WTC11 (cell line): ENCODE measurements at regions not wholly inside any gene's neighbourhood (a gene's known extent, or its start where the extent isn't known, plus 50 kb on each side); places are given as distances from the start of the nearest gene placed in this dataset.

ENCODE experiments used
- CREM ChIP-seq: sonication (generic); formaldehyde crosslinking; IDR thresholded peaks from 2 replicates; pipeline ENCODE4 v1.8.1; 2022; ENCODE audit warnings: mild to moderate bottlenecking, missing genetic modification reagents, moderate library complexity
- ELF4 ChIP-seq: sonication (generic); formaldehyde crosslinking; IDR thresholded peaks from 2 replicates; pipeline ENCODE4 v1.8.1; 2022; ENCODE audit warnings: low read depth, mild to moderate bottlenecking, moderate library complexity, missing genetic modification reagents
- FOXJ3 ChIP-seq: sonication (generic); formaldehyde crosslinking; IDR thresholded peaks from 2 replicates; pipeline ENCODE4 v1.9.0; 2021; ENCODE audit warnings: missing genetic modification reagents, mild to moderate bottlenecking, borderline replicate concordance
- IRF2 ChIP-seq: sonication (generic); formaldehyde crosslinking; IDR thresholded peaks from 2 replicates; pipeline ENCODE4 v1.8.0; 2022; ENCODE audit warnings: low read depth, missing genetic modification reagents, borderline replicate concordance
- PRRX2 ChIP-seq: fragments of 250-450 bp; sonication (Bioruptor Pico); IDR thresholded peaks from 2 replicates; pipeline ENCODE4 v1.8.0; 2021; ENCODE audit warnings: mild to moderate bottlenecking
- SP1 ChIP-seq: sonication (generic); formaldehyde crosslinking; conservative IDR thresholded peaks from 2 replicates; pipeline ENCODE4 v1.8.1; 2022; ENCODE audit warnings: missing genetic modification reagents
- TEAD1 ChIP-seq: sonication (generic); formaldehyde crosslinking; IDR thresholded peaks from 2 replicates; pipeline ENCODE4 v1.8.0; 2022; ENCODE audit warnings: mild to moderate bottlenecking, missing genetic modification reagents
- ZNF138 ChIP-seq: sonication (generic); formaldehyde crosslinking; conservative IDR thresholded peaks from 2 replicates; pipeline ENCODE4 v1.8.1; 2022; ENCODE audit warnings: mild to moderate bottlenecking, moderate library complexity, missing genetic modification reagents
- ZNF263 ChIP-seq: sonication (generic); formaldehyde crosslinking; IDR thresholded peaks from 2 replicates; pipeline ENCODE4 v1.8.1; 2022; ENCODE audit warnings: low read depth, mild to moderate bottlenecking, moderate library complexity, missing genetic modification reagents
- TF ChIP-seq, protein P1 (sequence below): fragments of 200-600 bp; IDR thresholded peaks from 2 replicates; pipeline ENCODE4 v1.8.0; 2022; ENCODE audit warnings: antibody characterized with exemption
- TF ChIP-seq, protein P2 (sequence below): sonication (generic); formaldehyde crosslinking; IDR thresholded peaks from 2 replicates; pipeline ENCODE4 v1.8.1; 2023; ENCODE audit warnings: mild to moderate bottlenecking, moderate library complexity, missing genetic modification reagents
- TF ChIP-seq, protein P3 (sequence below): sonication (generic); formaldehyde crosslinking; IDR thresholded peaks from 2 replicates; pipeline ENCODE4 v1.8.0; 2022; ENCODE audit warnings: mild to moderate bottlenecking, missing genetic modification reagents

DNA sequence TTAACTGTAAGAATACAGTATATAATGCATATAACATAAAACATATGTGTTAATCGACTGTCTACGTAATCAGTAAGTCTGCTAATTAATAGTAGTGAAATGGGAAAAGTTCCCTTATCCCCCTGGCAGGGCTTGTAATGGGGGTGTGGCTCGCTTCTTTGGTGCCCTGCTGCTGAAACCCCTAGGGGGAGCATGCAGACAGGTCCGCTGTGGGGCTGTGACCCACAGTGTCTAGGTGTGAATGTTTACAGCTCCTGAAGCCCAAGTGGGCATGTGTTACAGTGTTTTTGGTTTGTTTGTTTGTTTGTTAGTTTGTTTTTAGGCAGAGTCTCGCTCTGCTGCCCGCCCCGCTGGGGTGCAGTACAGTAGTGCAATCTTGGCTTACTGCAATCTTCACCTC lies 495.7 kb downstream of the SHISA9 start:
- no peak for TF ChIP-seq SP1 (CRISPR knock-in tag)
- TF ChIP-seq, protein P1, sequence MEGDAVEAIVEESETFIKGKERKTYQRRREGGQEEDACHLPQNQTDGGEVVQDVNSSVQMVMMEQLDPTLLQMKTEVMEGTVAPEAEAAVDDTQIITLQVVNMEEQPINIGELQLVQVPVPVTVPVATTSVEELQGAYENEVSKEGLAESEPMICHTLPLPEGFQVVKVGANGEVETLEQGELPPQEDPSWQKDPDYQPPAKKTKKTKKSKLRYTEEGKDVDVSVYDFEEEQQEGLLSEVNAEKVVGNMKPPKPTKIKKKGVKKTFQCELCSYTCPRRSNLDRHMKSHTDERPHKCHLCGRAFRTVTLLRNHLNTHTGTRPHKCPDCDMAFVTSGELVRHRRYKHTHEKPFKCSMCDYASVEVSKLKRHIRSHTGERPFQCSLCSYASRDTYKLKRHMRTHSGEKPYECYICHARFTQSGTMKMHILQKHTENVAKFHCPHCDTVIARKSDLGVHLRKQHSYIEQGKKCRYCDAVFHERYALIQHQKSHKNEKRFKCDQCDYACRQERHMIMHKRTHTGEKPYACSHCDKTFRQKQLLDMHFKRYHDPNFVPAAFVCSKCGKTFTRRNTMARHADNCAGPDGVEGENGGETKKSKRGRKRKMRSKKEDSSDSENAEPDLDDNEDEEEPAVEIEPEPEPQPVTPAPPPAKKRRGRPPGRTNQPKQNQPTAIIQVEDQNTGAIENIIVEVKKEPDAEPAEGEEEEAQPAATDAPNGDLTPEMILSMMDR: no peak
- TF ChIP-seq FOXJ3: no peak
- TF ChIP-seq, protein P2, sequence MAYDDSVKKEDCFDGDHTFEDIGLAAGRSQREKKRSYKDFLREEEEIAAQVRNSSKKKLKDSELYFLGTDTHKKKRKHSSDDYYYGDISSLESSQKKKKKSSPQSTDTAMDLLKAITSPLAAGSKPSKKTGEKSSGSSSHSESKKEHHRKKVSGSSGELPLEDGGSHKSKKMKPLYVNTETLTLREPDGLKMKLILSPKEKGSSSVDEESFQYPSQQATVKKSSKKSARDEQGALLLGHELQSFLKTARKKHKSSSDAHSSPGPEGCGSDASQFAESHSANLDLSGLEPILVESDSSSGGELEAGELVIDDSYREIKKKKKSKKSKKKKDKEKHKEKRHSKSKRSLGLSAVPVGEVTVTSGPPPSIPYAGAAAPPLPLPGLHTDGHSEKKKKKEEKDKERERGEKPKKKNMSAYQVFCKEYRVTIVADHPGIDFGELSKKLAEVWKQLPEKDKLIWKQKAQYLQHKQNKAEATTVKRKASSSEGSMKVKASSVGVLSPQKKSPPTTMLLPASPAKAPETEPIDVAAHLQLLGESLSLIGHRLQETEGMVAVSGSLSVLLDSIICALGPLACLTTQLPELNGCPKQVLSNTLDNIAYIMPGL: no peak
- TF ChIP-seq ZNF263 (CRISPR knock-in tag): no peak
- TF ChIP-seq TEAD1 (CRISPR knock-in tag): no peak
- TF ChIP-seq ELF4 (CRISPR knock-in tag): no peak
- no peak for TF ChIP-seq IRF2 (CRISPR knock-in tag)
- TF ChIP-seq CREM: no peak
- no peak for TF ChIP-seq ZNF138 (CRISPR knock-in tag)
- TF ChIP-seq, protein P3, sequence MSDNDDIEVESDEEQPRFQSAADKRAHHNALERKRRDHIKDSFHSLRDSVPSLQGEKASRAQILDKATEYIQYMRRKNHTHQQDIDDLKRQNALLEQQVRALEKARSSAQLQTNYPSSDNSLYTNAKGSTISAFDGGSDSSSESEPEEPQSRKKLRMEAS (CRISPR knock-in tag): no peak
- TF ChIP-seq PRRX2 (CRISPR knock-in tag): no peak
